B cell (primary cell): ENCODE measurements at regions not wholly inside any gene's neighbourhood (a gene's known extent, or its start where the extent isn't known, plus 50 kb on each side); places are given as distances from the start of the nearest gene placed in this dataset.

Experiments used
- ATAC-seq: fragments of 200-7000 bp; cut with Tn5 transposase; one replicate; pipeline ENCODE4 v1.10.0; 2021; ENCODE audit warnings: low read depth, mild to moderate bottlenecking, moderate number of reproducible peaks, moderate library complexity
- CTCF ChIA-PET: fragments of 350-600 bp; sonication (Branson Sonifier 250); formaldehyde crosslinking; loops from one replicate; lab custom pipeline; 2021; ENCODE audit warnings: antibody characterized with exemption, inconsistent platforms; lab: Charles Lee
- POLR2A ChIA-PET: fragments of 350-600 bp; sonication (Branson Sonifier 250); formaldehyde crosslinking; loops from one replicate; lab custom pipeline; 2021; ENCODE audit warnings: antibody characterized with exemption; lab: Charles Lee
- DNase-seq: peaks from one replicate; pipeline ENCODE4 v3.0.0; 2013
- H2AFZ ChIP-seq: 2 replicates; pipeline ENCODE4 v1.6.1; 2012; ENCODE audit warnings: mild to moderate bottlenecking, low read depth, low read length; ENCODE audit not compliant: insufficient read depth, poor library complexity, severe bottlenecking
- H3K27ac ChIP-seq, 2 donors: 1 replicate in 1 of 2; 2 replicates in 1 of 2; pipeline ENCODE4 v1.5.1; 2012 to 2013; ENCODE audit warnings: low read length in 2 of 2, mild to moderate bottlenecking in 2 of 2, moderate library complexity in 1 of 2
- H3K27me3 ChIP-seq, 4 experiments: fragments of 200-600 bp in 1 of 4; sonication (generic) in 1 of 4; replicated peaks in 1 of 4; 1 replicate in 2 of 4; 2 replicates in 2 of 4; pipeline versions ENCODE4 v1.6.1 to v1.7.0; 2013 to 2016; ENCODE audit warnings: low read length in 3 of 4, mild to moderate bottlenecking in 2 of 4, mixed read lengths in 1 of 4, moderate library complexity in 1 of 4; ENCODE audit not compliant: insufficient read depth in 4 of 4, control insufficient read depth in 3 of 4; ENCODE audit errors: control extremely low read depth in 1 of 4
- H3K36me3 ChIP-seq, 2 experiments: replicated peaks in 1 of 2; 1 replicate in 1 of 2; 2 replicates in 1 of 2; pipeline versions ENCODE4 v1.6.1 to v1.7.1; 2013; ENCODE audit warnings: low read length in 1 of 2; ENCODE audit not compliant: insufficient read depth in 2 of 2, control insufficient read depth in 1 of 2; ENCODE audit errors: control extremely low read depth in 1 of 2, extremely low read depth in 1 of 2
- H3K4me1 ChIP-seq, 2 donors: fragments of 200-600 bp in 1 of 2; sonication (generic) in 1 of 2; 1 replicate in 1 of 2; 2 replicates in 1 of 2; pipeline versions ENCODE4 v1.5.1 to v1.6.1; 2013 to 2017; ENCODE audit warnings: low read length in 2 of 2; ENCODE audit not compliant: control insufficient read depth in 2 of 2, insufficient read depth in 2 of 2
- H3K4me2 ChIP-seq: replicated peaks from 2 replicates; pipeline ENCODE3; 2012; ENCODE audit warnings: mild to moderate bottlenecking, low read depth, low read length; ENCODE audit not compliant: poor library complexity, severe bottlenecking
- H3K4me3 ChIP-seq, 5 experiments: fragments of 200-600 bp in 1 of 5; sonication (generic) in 1 of 5; 1 replicate in 3 of 5; 2 replicates in 2 of 5; pipeline versions ENCODE4 v1.5.1 to v1.7.0; 2011 to 2016; ENCODE audit warnings: low read length in 4 of 5, mild to moderate bottlenecking in 4 of 5, low read depth in 2 of 5, control low read depth in 1 of 5, moderate library complexity in 1 of 5; ENCODE audit not compliant: insufficient read depth in 1 of 5; ENCODE audit errors: control extremely low read depth in 1 of 5, extremely low read depth in 1 of 5
- H3K79me2 ChIP-seq: fragments of 200-600 bp; sonication (generic); one replicate; pipeline ENCODE4 v1.6.0; 2016; ENCODE audit warnings: low read length; ENCODE audit not compliant: control insufficient read depth, insufficient read depth
- H3K9ac ChIP-seq: fragments of 200-600 bp; sonication (generic); 2 replicates; pipeline ENCODE4 v1.6.1; 2017; ENCODE audit warnings: mild to moderate bottlenecking, low read length, moderate library complexity
- H3K9me3 ChIP-seq, 3 donors: one replicate each; pipeline versions ENCODE4 v1.6.1 to v1.7.1; 2013; ENCODE audit warnings: low read length in 2 of 3; ENCODE audit not compliant: control insufficient read depth in 2 of 3, insufficient read depth in 1 of 3; ENCODE audit errors: control extremely low read depth in 1 of 3
- H4K20me1 ChIP-seq: 2 replicates; pipeline ENCODE4 v1.6.0; 2012; ENCODE audit warnings: mild to moderate bottlenecking, low read length; ENCODE audit not compliant: insufficient read depth, control insufficient read depth, poor library complexity, severe bottlenecking
- H3K27ac Mint-ChIP-seq: one replicate; pipeline ENCODE4 v1.8.0; 2021; ENCODE audit warnings: mixed read lengths
- H3K27me3 Mint-ChIP-seq: one replicate; pipeline ENCODE4 v1.8.0; 2021; ENCODE audit warnings: mixed read lengths
- H3K4me1 Mint-ChIP-seq: one replicate; pipeline ENCODE4 v1.8.0; 2021; ENCODE audit warnings: mixed read lengths
- H3K4me3 Mint-ChIP-seq: one replicate; pipeline ENCODE4 v1.8.0; 2021; ENCODE audit warnings: mixed read lengths
- H3K9me3 Mint-ChIP-seq: one replicate; pipeline ENCODE4 v1.8.0; 2022; ENCODE audit warnings: mixed read lengths; ENCODE audit not compliant: insufficient read depth
- CTCF ChIP-seq: fragments of 200-600 bp; IDR thresholded peaks from one replicate; pipeline ENCODE4 v1.8.0; 2022; ENCODE audit warnings: antibody characterized with exemption, mild to moderate bottlenecking
- EZH2 ChIP-seq: IDR thresholded peaks from 2 replicates; pipeline ENCODE4 v1.6.1; 2012; ENCODE audit warnings: borderline replicate concordance, low read depth, mild to moderate bottlenecking, moderate library complexity, low read length; ENCODE audit not compliant: insufficient read depth, poor library complexity, severe bottlenecking
- WGBS: methylation state at CpG from one replicate; pipeline ENCODE4 v1.1.5; 2013; ENCODE audit warnings: missing lambda C conversion rate; ENCODE audit not compliant: insufficient coverage; 5-methylcytosine and 5-hydroxymethylcytosine counted together
- intact Hi-C: fragments of 100-400 bp; cut with micrococcal nuclease; formaldehyde crosslinking; loops from one replicate; pipeline ENCODE4 v1.10.0; 2022

GRCh38 chr7:3193379-3194120, 107.5 kb upstream of the SDK1 start:
- H3K27ac ChIP-seq, result no peak overlapping the region
- no peak overlapping the region for H3K9ac ChIP-seq
- H3K27ac Mint-ChIP-seq, result no peak overlapping the region
- H3K9me3 ChIP-seq, result peaks cover 0 to 9% (median 0%) of the 10 kb centered on the region in 3 donors
- no peak overlapping the region for H3K4me3 ChIP-seq
- H3K79me2 ChIP-seq, result no peaks in the 10 kb centered on the region
- no peaks in the 10 kb centered on the region for H3K4me1 ChIP-seq
- H4K20me1 ChIP-seq, result no peaks in the 10 kb centered on the region
- no peak overlapping the region for H2AFZ ChIP-seq
- POLR2A ChIA-PET, result no interaction called here
- CTCF ChIA-PET, result interaction anchor here (1.1 kb wide), 1 partner anchor 328 kb away, joined by 3 read pairs; no protein-coding TSS in a partner anchor
- intact Hi-C loops, result no loop called here
- WGBS, result 87% methylated on average over 5 of the region's 9 CpGs
- H3K36me3 ChIP-seq, result no peaks in the 10 kb centered on the region
- DNase-seq, result no peak
- H3K4me2 ChIP-seq, result no peak overlapping the region
- peaks cover 0 to 3% (median 0%) of the 10 kb centered on the region in 4 experiments for H3K27me3 ChIP-seq
- H3K4me3 Mint-ChIP-seq, result no peak overlapping the region
- H3K4me1 Mint-ChIP-seq, result no peaks in the 10 kb centered on the region
- peaks cover 11% of the 10 kb centered on the region for H3K27me3 Mint-ChIP-seq
- TF ChIP-seq CTCF (no peak), EZH2 (no peak)
- no peaks in the 10 kb centered on the region for H3K9me3 Mint-ChIP-seq
- ATAC-seq, result no peak

- Histone ChIP-seq H4K20me1 (no peaks in the 10 kb centered on the region), H3K9me3 (peaks cover 0 to 14% (median 3%) of the 10 kb centered on the region in 3 donors), H2AFZ (no peak overlapping the region), H3K4me3 (no peak overlapping the region), H3K27ac (no peak overlapping the region), H3K4me1 (no peaks in the 10 kb centered on the region), H3K4me2 (no peak overlapping the region), H3K36me3 (no peaks in the 10 kb centered on the region), H3K79me2 (no peaks in the 10 kb centered on the region), H3K27me3 (peaks cover 0 to 3% (median 0%) of the 10 kb centered on the region in 4 experiments), H3K9ac (no peak overlapping the region)
- Mint-ChIP-seq H3K27ac (no peak overlapping the region), H3K9me3 (no peaks in the 10 kb centered on the region), H3K27me3 (peaks cover 5% of the 10 kb centered on the region), H3K4me1 (no peaks in the 10 kb centered on the region), H3K4me3 (no peak overlapping the region)
- TF ChIP-seq CTCF, result no peak
- no peak for TF ChIP-seq EZH2
- DNase-seq, result no peak
- CTCF ChIA-PET, result no interaction called here
- no peak for ATAC-seq
- POLR2A ChIA-PET, result no interaction called here
- intact Hi-C loops, result no loop called here
- WGBS, result 82% methylated on average over 6 of the region's 7 CpGs
Measured at GRCh38 chr7:3194501-3195141, 106.4 kb upstream of the SDK1 start.
